ENCODE measurements at regions not wholly inside any gene's neighbourhood (a gene's known extent, or its start where the extent isn't known, plus 50 kb on each side); places are given as distances from the start of the nearest gene placed in this dataset.

DNA sequence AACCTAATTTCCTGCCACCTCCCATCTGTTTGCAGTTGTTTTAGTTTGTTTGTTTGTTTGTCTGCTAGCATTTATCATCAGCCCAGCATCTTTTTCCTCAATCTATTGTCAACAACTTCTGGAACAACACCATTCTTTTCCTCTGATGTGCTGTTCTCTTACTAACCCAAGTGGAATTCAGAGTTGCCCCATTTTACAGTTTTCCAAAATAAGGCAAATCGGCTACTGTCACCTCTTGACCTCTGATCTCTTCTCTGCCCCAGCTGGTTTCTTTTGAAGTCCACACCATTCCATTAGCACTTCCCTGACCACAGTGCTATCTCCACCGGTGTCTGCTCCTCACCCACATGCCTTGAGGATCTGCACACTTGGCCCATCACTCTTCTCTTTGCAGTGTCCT lies 102.4 kb downstream of the EFNB2 start:
- DNase-seq (ENCODE audit: low read depth), result no peak

DNA sequence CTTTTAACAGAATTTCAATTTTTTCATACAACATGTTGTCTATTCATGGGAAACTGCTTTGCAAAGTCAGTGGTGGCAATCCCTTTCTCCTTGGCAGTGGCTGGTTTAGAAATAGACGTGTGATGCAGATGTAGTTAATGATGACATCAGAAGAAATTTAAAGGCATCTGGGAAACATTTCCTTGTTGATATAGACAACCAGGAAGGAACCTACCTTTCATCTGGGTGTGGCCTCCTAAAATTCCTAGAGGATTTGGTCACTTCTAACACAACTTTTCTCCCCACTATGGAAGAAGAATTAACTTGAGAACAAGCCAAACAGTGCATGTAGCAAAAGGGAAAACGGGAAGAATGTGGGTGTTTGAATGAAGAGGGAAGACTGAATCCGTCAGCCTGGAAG lies 102.8 kb downstream of the EFNB2 start:
- no peak for DNase-seq (ENCODE audit: low read depth)

DNA sequence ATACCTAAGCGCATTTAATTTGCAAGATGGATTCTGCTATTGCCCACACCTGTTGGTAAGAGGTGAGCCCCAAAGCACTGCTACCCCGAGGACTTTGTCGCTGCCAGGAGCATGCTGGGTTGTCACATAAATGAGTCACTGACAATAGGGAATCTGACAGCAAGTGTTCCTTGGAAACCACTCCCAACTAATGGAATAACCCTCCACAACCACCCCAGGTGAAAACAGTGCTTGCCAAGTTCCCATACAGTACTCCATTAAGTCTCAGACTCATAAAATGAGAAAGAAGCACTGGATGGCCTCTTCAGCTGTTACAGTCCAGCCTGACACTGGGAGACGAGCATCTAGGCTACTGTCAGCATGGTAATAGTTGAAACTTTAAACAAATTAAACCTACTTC lies 108.6 kb downstream of the EFNB2 start:
- DNase-seq (ENCODE audit: low read depth), result no peak

DNA sequence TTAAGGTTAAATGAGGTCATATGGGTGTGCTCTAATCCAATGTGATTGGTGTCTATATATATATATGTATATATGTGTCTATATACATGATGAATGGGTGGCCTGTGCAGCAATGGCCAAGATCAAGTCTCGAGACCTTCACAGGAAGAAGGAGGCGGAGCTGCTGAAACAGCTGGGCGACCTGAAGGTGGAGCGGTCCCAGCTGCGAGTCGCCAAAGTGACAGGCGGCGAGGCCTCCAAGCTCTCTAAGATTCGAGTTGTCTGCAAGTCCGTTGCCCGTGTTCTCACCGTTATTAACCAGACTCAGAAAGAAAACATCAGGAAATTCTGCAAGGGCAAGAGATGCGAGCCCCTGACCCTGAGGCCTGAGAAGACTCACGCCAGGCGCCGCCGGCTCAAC lies 109.8 kb downstream of the EFNB2 start:
- DNase-seq (ENCODE audit: low read depth), result no peak

GRCh38 chr13:106424805-106425204 lies 110.7 kb downstream of the EFNB2 start:
- no peak for DNase-seq (ENCODE audit: low read depth)

DNA sequence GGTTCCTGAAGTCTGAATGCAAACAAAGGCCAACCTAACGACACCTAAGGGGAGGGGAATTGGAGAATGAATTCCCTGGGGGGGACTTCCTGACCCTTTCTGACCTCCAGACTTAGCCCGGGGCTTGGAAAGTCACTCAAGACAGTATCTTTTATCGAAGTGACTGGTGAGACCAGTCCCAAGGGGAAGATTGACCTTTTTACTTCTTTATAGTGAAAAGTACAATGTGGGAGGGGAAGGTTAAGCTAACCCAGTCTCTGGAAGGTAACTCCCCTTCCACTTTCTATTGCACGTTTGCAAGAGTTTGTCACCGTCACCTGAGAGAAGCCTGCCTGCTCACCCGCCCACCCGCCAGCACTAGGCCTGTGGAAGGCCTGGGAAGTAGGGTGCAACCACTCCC lies 111.9 kb downstream of the EFNB2 start:
- no peak for DNase-seq (ENCODE audit: low read depth)

GRCh38 chr13:106418556-106418955 lies 116.9 kb downstream of the EFNB2 start:
- no peak for DNase-seq (ENCODE audit: low read depth)

- DNase-seq (ENCODE audit: low read depth), result no peak
Measured at GRCh38 chr13:106417467-106418110, 117.9 kb downstream of the EFNB2 start.

GRCh38 chr13:106416645-106417044 lies 118.8 kb downstream of the EFNB2 start:
- DNase-seq (ENCODE audit: low read depth), result no peak

GRCh38 chr13:106415971-106416370 lies 119.5 kb downstream of the EFNB2 start:
- DNase-seq (ENCODE audit: low read depth), result no peak

DNA sequence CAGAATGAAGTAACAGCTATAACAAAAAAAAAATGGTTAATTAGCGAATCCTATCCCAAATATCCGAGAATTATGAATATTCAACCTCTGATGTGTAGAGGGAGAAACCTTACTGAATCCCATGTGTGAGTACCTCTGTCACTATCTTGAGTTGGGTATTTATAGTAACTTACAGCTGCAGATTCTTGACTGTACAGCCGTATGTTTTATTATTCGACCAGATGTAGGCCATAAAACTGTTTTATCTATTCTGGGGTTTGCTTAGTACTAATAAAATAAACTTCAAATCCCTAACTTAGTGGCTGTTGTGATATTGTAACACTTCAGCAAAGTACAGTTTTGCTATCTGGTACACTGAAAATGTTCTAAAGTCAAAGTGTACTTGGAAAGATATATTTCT lies 120.0 kb downstream of the EFNB2 start:
- no peak for DNase-seq (ENCODE audit: low read depth)

GRCh38 chr13:106407338-106407737 lies 128.1 kb downstream of the EFNB2 start:
- DNase-seq (ENCODE audit: low read depth), result no peak

DNA sequence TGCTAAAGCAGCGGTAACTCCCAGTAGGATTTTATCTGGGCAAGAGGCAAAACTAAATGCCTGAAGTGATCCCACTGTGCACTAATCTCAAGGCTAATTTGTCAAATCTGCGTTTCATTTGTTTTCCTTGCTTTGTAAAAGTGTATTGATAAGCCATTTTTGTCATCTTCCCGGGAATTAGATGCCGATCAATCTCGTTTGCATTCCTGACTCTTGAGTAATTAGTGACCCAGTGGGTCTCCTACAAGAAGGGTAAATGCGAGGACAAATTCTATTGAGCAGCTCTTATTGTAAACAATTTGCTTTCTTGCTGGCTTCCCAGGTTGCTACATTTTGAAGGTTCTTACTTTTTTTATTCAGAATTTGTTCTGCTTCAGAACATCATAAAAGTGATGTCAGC lies 129.7 kb downstream of the EFNB2 start:
- no peak for DNase-seq (ENCODE audit: low read depth)

DNA sequence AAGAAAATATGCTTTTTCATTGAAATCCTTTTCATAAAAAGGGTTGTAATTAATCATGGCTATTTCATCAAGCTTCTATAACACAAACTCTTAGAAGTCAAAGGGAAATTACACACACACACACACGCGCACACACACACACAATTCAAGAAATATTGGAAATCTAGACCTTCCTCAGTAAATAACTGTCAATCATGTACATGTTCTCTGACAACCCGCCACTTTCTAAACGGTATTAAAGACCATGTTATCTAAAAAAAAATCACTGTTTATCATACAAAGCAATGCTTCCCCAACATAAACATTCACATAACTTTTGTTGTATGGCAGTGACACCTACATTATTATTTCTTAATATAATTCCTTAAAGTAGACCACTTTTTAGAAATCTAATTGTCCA lies 132.2 kb downstream of the EFNB2 start:
- no peak for DNase-seq (ENCODE audit: low read depth)

GRCh38 chr13:106402866-106403265 lies 132.6 kb downstream of the EFNB2 start:
- DNase-seq (ENCODE audit: low read depth), result no peak

DNA sequence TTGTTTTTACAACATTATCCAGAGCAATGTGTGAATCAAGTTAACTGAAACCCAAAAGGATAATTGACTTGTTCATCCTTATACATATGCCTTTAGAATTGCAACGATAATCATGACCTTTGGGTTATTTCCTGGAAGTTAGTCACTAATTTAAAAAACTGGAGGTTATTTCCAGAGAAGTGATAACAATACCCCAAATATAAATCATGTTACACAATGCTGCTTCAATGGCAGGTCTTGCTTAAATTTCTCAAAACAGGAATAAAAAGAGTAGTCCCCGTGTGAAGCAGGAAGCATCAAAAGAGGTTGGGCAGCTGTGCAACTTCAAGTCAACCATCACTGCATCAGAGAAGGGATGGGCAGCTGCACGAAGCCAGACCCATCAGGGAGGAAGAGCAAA lies 134.4 kb downstream of the EFNB2 start:
- no peak for DNase-seq (ENCODE audit: low read depth)

DNA sequence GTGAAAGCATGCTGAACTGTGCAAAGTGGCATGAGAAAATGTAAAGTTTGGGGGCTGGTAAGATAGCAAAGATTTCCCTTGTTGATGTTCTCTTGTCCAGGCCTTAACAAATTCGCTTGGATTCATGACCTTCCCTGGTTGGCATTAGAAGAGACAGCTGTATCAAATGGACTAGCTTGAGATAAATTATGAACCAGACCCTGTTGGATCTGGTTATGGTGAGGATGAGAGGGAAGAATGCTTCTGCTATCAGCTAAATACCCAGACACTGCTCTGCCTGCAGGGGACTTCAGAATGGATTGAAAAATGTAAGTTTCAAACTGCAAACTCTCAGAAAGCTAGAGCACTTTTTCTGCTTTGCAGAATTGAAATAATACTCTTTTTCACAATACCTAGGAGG lies 135.2 kb downstream of the EFNB2 start:
- no peak for DNase-seq (ENCODE audit: low read depth)

DNA sequence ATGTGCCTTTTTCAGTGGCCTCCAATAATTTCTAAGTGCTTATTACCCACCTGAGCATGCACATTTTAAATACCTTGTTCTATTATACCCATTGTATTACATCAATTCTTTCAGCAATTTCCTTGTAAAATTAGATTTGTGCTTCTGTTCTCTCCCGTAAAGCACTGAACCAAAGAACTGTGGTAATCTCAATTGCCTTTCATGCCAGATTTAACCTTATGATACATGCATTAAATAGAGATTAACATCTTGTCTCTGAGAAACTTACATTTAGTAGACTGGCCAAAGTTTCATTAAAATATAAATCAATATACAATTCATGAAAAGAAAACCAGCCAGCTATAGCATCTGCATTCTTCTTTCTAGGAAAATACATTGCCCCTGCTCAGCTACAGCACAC lies 137.2 kb downstream of the EFNB2 start:
- no peak for DNase-seq (ENCODE audit: low read depth)

- DNase-seq (ENCODE audit: low read depth), result no peak
Measured at GRCh38 chr13:106393776-106394175, 141.7 kb downstream of the EFNB2 start.

- DNase-seq (ENCODE audit: low read depth), result no peak
Measured at GRCh38 chr13:106391681-106392080, 143.8 kb downstream of the EFNB2 start.

DNA sequence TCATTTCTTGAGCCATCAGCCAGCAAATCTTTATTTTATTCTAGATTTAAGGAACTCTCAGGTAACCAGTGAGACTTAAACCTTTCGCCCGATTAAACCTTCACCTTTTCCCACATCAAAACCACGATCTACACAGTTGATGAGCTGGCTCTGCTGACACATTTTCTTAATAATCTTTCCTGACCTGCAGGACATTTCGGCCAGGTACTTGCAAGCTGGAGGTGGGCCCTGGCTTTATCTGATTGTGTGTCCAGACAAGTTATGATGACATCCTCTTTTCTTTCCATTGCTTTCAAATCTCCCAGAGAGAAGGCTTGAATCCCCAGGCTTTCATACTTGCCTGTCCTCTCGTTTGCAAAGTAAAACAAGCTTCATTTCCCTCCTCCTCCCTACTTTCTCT lies 144.2 kb downstream of the EFNB2 start:
- no peak for DNase-seq (ENCODE audit: low read depth)

DNA sequence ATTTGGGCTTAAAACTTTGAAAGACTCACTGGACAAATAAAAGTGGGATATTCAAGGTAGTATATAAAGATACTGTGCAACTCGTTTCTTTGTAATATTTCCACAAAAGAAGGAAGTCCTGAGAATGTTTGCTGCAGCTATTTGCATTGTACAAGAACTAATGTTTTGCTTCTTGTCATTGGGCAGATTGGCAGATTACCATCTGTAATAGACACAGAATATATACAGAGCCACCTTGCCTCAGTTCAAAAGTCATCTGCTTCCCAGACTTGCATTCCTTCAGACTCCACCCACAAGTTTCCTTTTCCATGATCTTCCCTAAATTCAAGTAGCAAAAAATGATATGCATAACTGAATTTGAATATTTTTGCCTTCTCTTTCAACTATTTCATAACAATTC lies 145.1 kb downstream of the EFNB2 start:
- DNase-seq (ENCODE audit: low read depth), result no peak

DNA sequence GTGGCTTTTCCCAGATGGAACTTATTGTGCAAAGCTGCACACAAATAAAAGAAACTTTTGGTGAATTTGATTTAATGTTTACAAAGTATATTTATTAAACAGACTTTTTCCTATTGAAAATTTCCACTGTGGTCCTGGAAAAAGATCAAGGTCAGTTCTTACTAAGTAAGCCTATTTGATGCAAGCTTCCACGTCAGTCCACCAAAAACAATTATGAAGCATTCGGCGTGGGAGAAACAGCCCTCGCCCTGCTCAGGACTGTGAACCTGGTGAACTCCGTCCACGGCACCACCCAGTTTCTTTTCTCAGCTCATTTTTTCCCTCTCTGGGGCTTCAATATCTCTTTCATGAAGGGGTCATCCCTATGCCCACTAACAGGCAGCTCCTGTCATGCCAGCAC lies 149.8 kb downstream of the EFNB2 start:
- no peak for DNase-seq (ENCODE audit: low read depth)

DNA sequence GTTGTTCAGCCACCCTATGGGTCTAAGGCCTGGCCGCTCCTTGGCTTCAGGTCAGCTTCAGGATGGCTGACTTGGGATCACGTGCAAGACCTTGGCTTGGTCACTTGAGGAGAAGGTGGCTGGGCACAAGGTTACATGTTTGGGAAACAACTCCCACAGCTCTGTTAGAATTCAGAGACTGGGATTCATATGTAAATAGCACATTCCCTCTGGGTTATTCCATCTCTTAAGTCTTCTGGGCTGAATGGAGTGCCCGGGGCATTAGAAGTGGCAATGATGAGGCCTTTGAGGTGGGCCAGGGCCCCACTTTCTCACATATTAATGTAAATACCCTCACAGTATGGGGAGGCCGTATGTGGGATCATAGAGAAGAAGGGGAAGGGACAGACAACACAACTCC lies 150.9 kb downstream of the EFNB2 start:
- no peak for DNase-seq (ENCODE audit: low read depth)

GRCh38 chr13:106383791-106384190 lies 151.7 kb downstream of the EFNB2 start:
- DNase-seq (ENCODE audit: low read depth), result no peak

All from stimulated activated CD8-positive, alpha-beta memory T cell treated with anti-CD3 and anti-CD28 coated beads, Interleukin-4, amount 100 ng/mL, for 24 hours (primary cell).